PC-3 (cell line): ENCODE measurements at regions not wholly inside any gene's neighbourhood (a gene's known extent, or its start where the extent isn't known, plus 50 kb on each side); places are given as distances from the start of the nearest gene placed in this dataset.
"Not testable (repeated sequence)": the region's sequence is repeated elsewhere in the genome, so short reads cannot be mapped to it uniquely, and the experiment has no call there.

ENCODE experiments used
- EZH2phosphoT487 ChIP-seq: fragments of 300-600 bp; sonication (generic); IDR thresholded peaks from 2 replicates; pipeline ENCODE4 v1.6.1; 2018; ENCODE audit warnings: mild to moderate bottlenecking, antibody characterized with exemption, low read length, borderline replicate concordance
- TF ChIP-seq, protein P1 (sequence below): fragments of 300-600 bp; sonication (generic); conservative IDR thresholded peaks from 2 replicates; pipeline ENCODE4 v1.5.1; 2017; ENCODE audit warnings: antibody characterized with exemption, low read depth, mild to moderate bottlenecking, low read length

DNA sequence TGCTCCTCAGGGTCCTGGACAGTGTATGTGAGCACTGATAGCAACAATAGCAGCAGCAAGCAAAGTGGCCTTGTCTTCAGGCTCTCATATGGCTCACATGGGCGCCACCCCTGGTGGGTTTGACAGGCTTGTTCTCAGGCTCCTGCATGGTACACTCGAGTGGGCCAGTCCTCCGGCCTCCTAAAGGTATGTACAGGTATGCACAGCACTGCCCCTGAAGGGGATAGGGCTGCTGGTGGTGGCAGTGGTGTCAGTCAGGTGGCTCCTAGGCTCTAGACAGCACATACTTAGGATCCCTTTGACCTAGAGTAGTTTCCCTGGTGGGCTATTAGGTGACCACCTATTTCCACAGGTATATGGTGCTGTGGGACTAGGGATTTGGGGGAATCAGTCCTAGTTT, 79.8 kb downstream of the LGALS9B start:
- TF ChIP-seq EZH2phosphoT487 = not testable (repeated sequence)
- TF ChIP-seq, protein P1, sequence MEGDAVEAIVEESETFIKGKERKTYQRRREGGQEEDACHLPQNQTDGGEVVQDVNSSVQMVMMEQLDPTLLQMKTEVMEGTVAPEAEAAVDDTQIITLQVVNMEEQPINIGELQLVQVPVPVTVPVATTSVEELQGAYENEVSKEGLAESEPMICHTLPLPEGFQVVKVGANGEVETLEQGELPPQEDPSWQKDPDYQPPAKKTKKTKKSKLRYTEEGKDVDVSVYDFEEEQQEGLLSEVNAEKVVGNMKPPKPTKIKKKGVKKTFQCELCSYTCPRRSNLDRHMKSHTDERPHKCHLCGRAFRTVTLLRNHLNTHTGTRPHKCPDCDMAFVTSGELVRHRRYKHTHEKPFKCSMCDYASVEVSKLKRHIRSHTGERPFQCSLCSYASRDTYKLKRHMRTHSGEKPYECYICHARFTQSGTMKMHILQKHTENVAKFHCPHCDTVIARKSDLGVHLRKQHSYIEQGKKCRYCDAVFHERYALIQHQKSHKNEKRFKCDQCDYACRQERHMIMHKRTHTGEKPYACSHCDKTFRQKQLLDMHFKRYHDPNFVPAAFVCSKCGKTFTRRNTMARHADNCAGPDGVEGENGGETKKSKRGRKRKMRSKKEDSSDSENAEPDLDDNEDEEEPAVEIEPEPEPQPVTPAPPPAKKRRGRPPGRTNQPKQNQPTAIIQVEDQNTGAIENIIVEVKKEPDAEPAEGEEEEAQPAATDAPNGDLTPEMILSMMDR = not testable (repeated sequence)
